Ovary (tissue), 3 donors: ENCODE measurements at regions not wholly inside any gene's neighbourhood (a gene's known extent, or its start where the extent isn't known, plus 50 kb on each side); places are given as distances from the start of the nearest gene placed in this dataset.

Source experiments
- EP300 ChIP-seq: sonication (generic); formaldehyde crosslinking; IDR thresholded peaks from one replicate; pipeline ENCODE4 v1.6.1; 2017; ENCODE audit warnings: antibody characterized with exemption
- TF ChIP-seq, protein P1 (sequence below), 3 donors: fragments of 450-650 bp in 2 of 3; fragments of 200-600 bp in 1 of 3; IDR thresholded peaks; one replicate each; pipeline versions ENCODE4 v1.5.1 to v1.8.0; 2016 to 2022; ENCODE audit warnings: antibody characterized with exemption in 3 of 3, mild to moderate bottlenecking in 1 of 3
- donor health status: DM: no; HTN: no; CAD: no.

DNA sequence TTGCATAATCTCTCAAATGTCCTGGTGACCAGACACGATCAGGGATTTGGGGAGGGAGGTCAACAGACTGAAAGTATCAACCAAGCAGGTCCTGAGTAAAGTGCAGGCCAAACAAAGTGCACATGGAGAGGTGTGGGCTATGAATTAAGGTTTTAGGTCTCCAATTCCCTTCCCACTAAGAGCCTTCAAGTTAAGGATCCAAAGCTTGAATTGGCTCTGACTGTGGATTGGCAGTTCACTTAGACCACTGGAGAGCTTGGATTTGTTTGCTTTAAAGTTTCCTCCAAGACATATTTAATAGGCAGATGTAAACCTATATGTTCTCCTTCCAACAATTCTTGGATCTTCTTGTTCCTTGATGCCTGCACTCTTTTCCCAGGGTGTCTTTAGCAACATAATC lies 129.6 kb upstream of the IGF1 start:
- TF ChIP-seq EP300, result no peak
- TF ChIP-seq, protein P1, sequence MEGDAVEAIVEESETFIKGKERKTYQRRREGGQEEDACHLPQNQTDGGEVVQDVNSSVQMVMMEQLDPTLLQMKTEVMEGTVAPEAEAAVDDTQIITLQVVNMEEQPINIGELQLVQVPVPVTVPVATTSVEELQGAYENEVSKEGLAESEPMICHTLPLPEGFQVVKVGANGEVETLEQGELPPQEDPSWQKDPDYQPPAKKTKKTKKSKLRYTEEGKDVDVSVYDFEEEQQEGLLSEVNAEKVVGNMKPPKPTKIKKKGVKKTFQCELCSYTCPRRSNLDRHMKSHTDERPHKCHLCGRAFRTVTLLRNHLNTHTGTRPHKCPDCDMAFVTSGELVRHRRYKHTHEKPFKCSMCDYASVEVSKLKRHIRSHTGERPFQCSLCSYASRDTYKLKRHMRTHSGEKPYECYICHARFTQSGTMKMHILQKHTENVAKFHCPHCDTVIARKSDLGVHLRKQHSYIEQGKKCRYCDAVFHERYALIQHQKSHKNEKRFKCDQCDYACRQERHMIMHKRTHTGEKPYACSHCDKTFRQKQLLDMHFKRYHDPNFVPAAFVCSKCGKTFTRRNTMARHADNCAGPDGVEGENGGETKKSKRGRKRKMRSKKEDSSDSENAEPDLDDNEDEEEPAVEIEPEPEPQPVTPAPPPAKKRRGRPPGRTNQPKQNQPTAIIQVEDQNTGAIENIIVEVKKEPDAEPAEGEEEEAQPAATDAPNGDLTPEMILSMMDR (IDR thresholded peaks at IDR 0.05), result no peak
